Amniotic stem cell (primary cell): ENCODE measurements at regions not wholly inside any gene's neighbourhood (a gene's known extent, or its start where the extent isn't known, plus 50 kb on each side); places are given as distances from the start of the nearest gene placed in this dataset.
"Not testable (repeated sequence)": the region's sequence is repeated elsewhere in the genome, so short reads cannot be mapped to it uniquely, and the experiment has no call there.

ENCODE experiments used
- DNase-seq: peaks from one replicate; lab custom pipeline; 2025; lab: John Stamatoyannopoulos, UW

GRCh38 chr3:188974856-188975599 lies 196.7 kb upstream of the TPRG1 start:
- no peak for DNase-seq

- DNase-seq = no peak
These were observed 196.0 kb upstream of the TPRG1 start for GRCh38 chr3:188975600-188976314.

- DNase-seq = no peak
These were observed 195.4 kb upstream of the TPRG1 start for GRCh38 chr3:188976407-188976806.

DNA sequence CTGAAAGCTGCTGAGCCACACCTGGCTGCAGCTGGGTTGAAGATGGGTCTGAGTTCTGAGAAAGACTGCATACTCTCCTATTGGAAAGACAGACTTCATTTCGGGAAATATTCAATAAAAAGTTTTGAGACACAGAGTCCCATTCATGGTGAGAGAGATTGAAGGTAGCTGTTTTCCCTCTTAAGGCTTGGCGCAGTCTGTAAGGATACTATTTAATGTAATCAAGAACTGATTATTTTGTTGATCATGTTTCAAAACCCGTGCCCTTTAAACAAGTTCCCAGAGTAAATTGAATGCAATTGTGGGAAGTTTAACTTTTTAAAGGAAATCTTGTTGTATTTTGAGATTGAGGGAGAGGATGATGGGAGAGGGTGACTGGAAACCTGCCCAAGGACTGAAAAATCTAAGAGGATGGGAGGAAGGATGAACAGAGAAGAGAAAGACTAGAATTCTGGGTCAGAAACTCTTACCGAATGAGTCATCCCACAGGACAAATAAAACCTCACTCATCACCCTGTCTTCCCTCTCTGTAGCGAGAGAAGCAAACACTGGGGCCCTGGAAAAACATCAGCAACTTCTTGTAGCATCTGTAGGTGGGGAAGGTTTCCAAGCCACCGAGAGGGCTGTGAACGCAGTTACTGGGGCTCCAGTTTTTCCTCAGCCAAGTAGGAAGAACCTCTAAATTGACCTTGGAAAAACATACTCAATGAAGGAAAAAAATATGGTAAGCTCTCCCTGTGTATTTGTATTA lies 193.2 kb upstream of the TPRG1 start:
- DNase-seq = no peak

- DNase-seq = no peak
These were observed 192.5 kb upstream of the TPRG1 start for GRCh38 chr3:188979248-188979647.

GRCh38 chr3:188979669-188980310 lies 192.0 kb upstream of the TPRG1 start:
- DNase-seq = no peak

DNA sequence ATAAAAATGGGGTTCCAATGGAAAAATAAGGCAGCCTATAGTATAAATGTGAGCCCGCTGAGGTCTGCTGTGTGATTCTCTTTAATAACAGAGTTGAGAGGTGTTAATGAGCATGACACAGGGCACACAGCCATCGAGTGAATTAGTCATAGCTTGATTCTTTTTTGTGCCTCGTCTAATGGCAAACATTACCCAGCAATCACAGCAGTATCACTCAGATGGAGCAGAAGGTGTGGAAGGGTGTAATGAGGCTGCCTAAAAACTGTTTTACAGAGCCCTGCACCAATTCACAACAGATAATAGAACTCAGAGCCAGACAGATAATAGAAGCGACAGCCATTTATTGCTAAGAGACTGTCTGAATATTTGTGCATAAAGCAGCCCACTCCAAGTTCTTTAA lies 178.6 kb upstream of the TPRG1 start:
- no peak for DNase-seq

GRCh38 chr3:189001559-189001958 lies 170.2 kb upstream of the TPRG1 start:
- peak; percentile 50 for DNase-seq

DNA sequence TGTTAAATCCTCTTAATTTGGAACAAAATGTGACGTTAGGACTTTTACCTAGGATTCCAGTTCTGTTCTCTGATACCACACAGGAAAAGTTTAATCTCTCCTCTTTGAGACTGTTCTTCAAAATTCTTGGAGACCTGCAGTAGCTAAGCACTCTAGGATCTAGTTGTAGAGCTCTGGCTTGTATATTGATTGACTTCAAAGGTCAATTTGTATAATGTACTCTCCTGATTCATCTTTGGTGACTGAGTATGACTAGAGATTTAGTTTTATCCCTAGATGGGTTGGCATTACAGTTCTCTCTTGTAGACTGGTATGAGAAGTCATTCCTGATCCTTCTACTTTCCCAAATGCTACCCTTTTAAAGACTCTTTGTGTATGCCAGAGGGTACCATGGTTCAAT lies 168.4 kb upstream of the TPRG1 start:
- no peak for DNase-seq

- DNase-seq = no peak
These were observed 158.4 kb upstream of the TPRG1 start for GRCh38 chr3:189013224-189013888.

DNA sequence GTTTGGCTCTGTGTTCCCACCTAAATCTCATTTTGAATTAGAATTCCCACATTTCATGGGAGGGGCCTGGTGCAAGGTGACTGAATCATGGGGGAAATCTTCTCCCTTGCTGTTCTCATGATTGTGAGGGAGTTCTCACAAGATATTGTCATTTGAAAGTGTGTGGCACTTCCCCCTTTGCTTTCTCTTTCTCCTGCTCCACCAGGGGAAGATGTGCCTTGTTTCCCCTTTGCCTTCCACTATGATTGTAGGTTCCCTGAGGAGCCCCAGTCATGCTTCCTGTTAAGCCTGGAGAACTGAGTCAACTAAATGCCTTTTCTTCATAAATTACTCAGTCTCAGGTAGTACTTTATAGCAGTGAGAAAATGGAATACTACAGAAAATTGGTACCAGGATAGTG lies 157.2 kb upstream of the TPRG1 start:
- DNase-seq = no peak

GRCh38 chr3:189022576-189023466 lies 148.9 kb upstream of the TPRG1 start:
- DNase-seq = not testable (repeated sequence)

DNA sequence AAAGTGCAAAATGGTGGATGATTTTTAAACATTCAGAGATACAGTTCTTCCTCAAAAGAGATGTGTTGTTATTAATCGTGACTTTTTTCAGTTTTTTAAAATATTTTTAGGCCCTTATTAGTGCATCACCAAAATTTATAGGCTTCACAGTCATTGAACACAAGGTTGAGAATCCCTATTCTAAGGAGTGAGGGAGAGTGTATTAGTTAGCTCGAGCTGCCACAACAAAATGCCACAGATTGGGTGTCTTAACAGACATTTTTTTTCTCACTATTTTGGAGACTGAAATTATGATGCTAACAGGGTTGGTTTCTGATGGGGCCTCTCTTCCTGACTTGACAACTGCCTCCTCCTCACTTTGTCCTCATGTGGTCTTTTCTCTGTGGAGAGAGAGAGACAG lies 145.9 kb upstream of the TPRG1 start:
- no peak for DNase-seq

DNA sequence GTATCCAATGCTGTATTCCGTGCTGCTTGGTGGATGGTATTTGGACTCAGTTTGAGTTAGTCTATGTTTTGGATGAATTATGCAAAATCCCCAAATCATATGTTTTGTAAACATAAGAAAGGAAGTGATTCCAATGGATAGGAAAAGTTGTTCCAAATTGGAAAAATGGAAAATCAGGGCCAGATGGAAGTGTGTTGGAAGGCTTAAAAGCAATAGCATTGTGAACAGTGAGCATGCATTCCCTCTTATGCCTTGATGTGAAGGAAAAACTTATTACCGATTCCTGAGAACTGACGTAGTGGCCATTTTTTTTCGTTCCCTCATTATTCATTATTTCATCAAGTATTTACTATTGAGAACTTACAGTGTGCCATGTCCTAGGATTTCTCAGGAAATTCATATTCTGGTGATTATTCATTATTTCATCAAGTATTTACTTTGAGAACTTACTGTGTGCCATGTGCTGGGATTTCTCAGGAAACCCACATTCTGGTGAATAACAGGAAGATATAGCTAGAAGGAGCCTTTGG lies 144.1 kb upstream of the TPRG1 start:
- no peak for DNase-seq

DNA sequence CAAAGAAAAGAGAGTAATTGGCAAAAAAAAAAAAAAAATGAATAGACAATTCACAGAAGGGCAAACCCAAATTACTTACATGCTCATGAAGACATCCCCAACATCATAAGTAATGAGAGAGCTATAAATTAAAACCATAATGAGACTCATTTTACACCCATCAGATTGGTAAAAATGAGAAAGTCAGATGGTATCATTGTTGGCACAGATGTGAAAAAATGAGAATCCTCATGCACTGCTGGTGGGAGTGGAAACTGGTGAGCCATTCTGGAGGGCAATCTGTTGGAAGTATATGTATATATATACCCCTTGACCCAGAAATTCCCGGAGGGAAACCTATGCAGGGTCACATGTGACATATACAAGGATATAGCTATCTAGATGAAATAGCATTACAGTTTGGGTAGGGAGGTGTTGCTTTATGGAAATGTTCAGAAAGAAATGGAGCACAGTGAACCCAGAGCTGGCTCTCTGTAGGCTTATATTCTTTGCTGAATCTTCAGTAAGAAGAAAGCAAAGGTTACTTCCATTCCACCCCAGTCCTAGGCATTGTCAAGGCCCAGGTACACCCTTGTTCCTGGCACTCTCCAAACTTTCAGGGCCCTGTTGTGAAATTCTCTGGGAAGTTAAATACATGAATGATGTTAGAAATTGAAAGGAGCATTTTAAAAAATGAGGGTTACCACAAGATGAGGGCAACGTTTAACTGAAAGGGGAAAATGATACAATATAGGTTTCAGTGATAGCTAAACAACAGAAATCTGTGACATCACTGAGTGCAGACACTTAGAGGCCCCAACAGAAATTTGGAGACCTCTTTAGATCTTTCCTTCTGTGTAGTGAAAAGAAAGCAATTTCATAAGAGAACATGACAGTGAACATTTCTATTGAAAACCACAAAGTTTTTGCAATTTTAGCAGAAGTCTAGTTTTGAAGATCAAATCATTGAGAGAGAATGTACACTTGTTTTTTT lies 132.7 kb upstream of the TPRG1 start:
- no peak for DNase-seq

DNA sequence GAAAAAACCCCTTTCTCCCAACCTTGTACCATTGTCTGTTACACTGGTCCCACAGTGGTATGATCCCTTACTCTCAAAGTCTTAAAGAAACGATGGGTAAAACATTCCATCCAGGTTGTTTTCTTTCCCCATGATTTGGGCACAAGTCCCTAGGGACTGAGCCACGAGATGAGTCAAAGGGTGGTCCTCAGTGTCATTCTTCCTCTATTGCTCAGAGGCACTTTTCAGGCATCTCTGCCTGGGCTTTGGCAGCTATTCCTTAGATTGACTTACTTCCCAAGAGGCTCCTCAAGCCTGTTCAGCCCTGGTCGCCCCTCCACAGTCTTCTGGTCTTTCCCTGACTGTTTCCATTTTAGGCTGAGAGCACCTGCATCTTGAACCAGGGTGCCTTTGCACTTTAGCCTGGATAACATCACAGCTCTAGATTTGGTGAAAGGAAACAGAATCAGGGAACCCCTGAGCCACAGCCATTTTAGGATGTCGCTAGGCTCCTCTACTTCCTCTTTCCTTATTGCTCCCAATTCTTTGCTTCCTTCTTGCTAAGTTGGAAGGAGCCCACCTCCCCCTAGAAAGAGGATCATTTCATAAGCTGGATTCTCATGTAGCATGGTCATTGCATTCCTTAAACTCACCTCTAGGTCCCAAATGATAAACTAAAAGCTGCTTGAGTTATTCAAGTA lies 131.0 kb upstream of the TPRG1 start:
- no peak for DNase-seq

- no peak for DNase-seq
These were observed 130.2 kb upstream of the TPRG1 start for GRCh38 chr3:189041482-189042090.

DNA sequence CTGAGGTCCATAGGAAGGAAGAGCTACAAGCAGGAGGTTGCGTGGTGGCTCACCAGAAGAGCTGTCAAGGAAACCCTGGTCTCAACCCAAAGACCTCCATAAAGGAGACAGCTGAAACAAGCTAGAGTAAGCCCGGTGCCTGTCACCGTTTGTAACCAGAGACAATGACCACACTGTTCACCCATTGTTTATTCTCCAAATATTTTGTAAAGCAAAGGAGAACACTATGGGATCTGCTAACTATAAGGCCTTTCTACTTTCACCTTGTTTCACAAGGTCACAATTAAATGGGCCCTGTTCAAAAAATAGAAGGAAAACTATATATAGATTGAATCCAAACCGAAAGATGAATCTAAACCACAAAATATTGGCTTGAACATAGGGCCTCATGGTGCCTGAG lies 128.9 kb upstream of the TPRG1 start:
- no peak for DNase-seq
